ENCODE measurements at regions not wholly inside any gene's neighbourhood (a gene's known extent, or its start where the extent isn't known, plus 50 kb on each side); places are given as distances from the start of the nearest gene placed in this dataset.
"Not testable (repeated sequence)": the region's sequence is repeated elsewhere in the genome, so short reads cannot be mapped to it uniquely, and the experiment has no call there.

- Mint-ChIP-seq H3K9me3 (no peaks in the 10 kb centered on the region), H3K27me3 (ENCODE audit: low read depth) (no peaks in the 10 kb centered on the region), H3K27ac (no peak overlapping the region), H3K4me1 (ENCODE audit: low read depth) (no peaks in the 10 kb centered on the region), H3K36me3 (ENCODE audit: low read depth) (no peaks in the 10 kb centered on the region), H3K4me3 (ENCODE audit: low read depth) (no peak overlapping the region)
- intact Hi-C loops (cut with micrococcal nuclease), result no loop called here
- no peak for DNase-seq (ENCODE audit: low spot score)
Observed at GRCh38 chr15:53171571-53171970, 381.4 kb upstream of the ONECUT1 start.

DNA sequence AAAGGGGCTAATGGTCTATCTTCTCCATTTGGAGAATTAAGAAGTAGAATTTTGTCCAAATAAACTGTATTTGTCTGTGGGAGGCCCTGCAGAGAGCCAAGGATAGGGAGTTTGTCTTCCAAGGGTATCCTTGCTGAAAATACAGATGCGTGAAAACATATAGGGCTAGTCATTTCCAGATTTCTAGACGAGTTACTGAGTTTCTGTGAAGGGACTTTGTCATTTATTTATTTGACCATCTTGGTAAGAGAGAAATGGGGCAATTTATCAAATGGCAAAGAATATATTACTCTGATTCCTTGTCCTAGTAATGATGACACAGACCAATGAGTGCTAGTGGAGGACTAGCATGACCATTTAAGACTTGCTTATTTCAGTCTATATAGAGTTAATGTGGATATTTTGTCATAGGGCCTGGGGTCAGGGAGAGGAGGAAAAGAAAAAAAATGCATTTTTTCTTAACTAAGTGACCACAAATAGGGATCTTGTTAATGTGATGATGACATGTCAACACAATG is 376.6 kb upstream of the ONECUT1 start:
- no peak overlapping the region for H3K27ac Mint-ChIP-seq
- H3K4me1 Mint-ChIP-seq (ENCODE audit: low read depth), result no peaks in the 10 kb centered on the region
- no peak overlapping the region for H3K4me3 Mint-ChIP-seq (ENCODE audit: low read depth)
- no peaks in the 10 kb centered on the region for H3K27me3 Mint-ChIP-seq (ENCODE audit: low read depth)
- no peaks in the 10 kb centered on the region for H3K9me3 Mint-ChIP-seq
- no peaks in the 10 kb centered on the region for H3K36me3 Mint-ChIP-seq (ENCODE audit: low read depth)
- intact Hi-C loops (cut with micrococcal nuclease), result no loop called here
- DNase-seq (ENCODE audit: low spot score), result no peak

- no peak for DNase-seq (ENCODE audit: low spot score)
- H3K4me3 Mint-ChIP-seq (ENCODE audit: low read depth), result no peak overlapping the region
- intact Hi-C loops (cut with micrococcal nuclease), result no loop called here
- H3K27me3 Mint-ChIP-seq (ENCODE audit: low read depth), result no peaks in the 10 kb centered on the region
- no peaks in the 10 kb centered on the region for H3K9me3 Mint-ChIP-seq
- no peak overlapping the region for H3K27ac Mint-ChIP-seq
- H3K36me3 Mint-ChIP-seq (ENCODE audit: low read depth), result no peaks in the 10 kb centered on the region
- H3K4me1 Mint-ChIP-seq (ENCODE audit: low read depth), result no peaks in the 10 kb centered on the region
Observed at GRCh38 chr15:53165988-53166683, 376.0 kb upstream of the ONECUT1 start.

- DNase-seq (ENCODE audit: low spot score), result no peak
Observed at GRCh38 chr15:53160092-53160704, 370.1 kb upstream of the ONECUT1 start.

GRCh38 chr15:53159458-53159857 is 369.3 kb upstream of the ONECUT1 start:
- no peaks in the 10 kb centered on the region for H3K36me3 Mint-ChIP-seq (ENCODE audit: low read depth)
- no peak for DNase-seq (ENCODE audit: low spot score)
- no peaks in the 10 kb centered on the region for H3K27me3 Mint-ChIP-seq (ENCODE audit: low read depth)
- H3K27ac Mint-ChIP-seq, result no peak overlapping the region
- no peaks in the 10 kb centered on the region for H3K4me1 Mint-ChIP-seq (ENCODE audit: low read depth)
- no peaks in the 10 kb centered on the region for H3K9me3 Mint-ChIP-seq
- intact Hi-C loops (cut with micrococcal nuclease), result no loop called here
- no peak overlapping the region for H3K4me3 Mint-ChIP-seq (ENCODE audit: low read depth)

More at GRCh38 chr15:53160092-53160704, 370.1 kb upstream of the ONECUT1 start:
- Mint-ChIP-seq H3K36me3 (ENCODE audit: low read depth) (no peaks in the 10 kb centered on the region), H3K27ac (no peak overlapping the region), H3K9me3 (no peaks in the 10 kb centered on the region), H3K4me1 (ENCODE audit: low read depth) (no peaks in the 10 kb centered on the region), H3K4me3 (ENCODE audit: low read depth) (no peak overlapping the region), H3K27me3 (ENCODE audit: low read depth) (no peaks in the 10 kb centered on the region)
- intact Hi-C loops (cut with micrococcal nuclease), result no loop called here

- intact Hi-C loops (cut with micrococcal nuclease), result no loop called here
- Mint-ChIP-seq H3K27me3 (ENCODE audit: low read depth) (no peaks in the 10 kb centered on the region), H3K9me3 (no peaks in the 10 kb centered on the region), H3K27ac (no peak overlapping the region), H3K4me3 (ENCODE audit: low read depth) (no peak overlapping the region), H3K4me1 (ENCODE audit: low read depth) (no peaks in the 10 kb centered on the region), H3K36me3 (ENCODE audit: low read depth) (no peaks in the 10 kb centered on the region)
- no peak for DNase-seq (ENCODE audit: low spot score)
Observed at GRCh38 chr15:53158995-53159394, 368.9 kb upstream of the ONECUT1 start.

DNA sequence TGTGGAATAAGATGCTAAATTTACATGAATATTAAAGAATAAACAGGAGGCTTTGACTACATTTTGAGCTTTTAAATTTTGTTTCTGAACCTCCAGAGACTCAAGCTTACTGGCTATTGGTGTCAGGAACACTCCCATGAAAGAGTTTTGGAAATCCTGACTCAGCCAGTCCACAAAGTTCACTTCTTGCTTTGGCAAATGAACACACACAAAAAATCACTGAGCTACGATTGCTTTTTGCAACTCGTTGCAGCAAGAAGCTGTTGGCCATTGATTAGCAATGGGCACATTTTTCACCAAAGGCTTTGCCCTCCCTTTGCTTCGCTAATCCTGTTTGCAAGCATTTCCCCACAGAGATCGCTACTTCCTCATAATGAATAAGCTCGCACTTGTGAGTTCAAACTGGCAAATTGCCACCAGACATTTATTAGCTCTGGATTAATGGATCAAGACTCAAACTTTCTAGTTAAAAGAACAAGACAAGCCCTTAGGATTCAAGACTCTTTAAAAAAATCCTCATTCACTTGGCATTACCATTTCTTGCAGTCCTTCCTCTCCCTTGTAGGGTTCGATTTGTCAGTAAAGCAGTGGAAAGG is 343.2 kb upstream of the ONECUT1 start:
- H3K27ac Mint-ChIP-seq, result no peak overlapping the region
- no peaks in the 10 kb centered on the region for H3K4me1 Mint-ChIP-seq (ENCODE audit: low read depth)
- no peaks in the 10 kb centered on the region for H3K27me3 Mint-ChIP-seq (ENCODE audit: low read depth)
- H3K9me3 Mint-ChIP-seq, result no peaks in the 10 kb centered on the region
- no peak overlapping the region for H3K4me3 Mint-ChIP-seq (ENCODE audit: low read depth)
- no peak for DNase-seq (ENCODE audit: low spot score)
- intact Hi-C loops (cut with micrococcal nuclease), result no loop called here
- no peaks in the 10 kb centered on the region for H3K36me3 Mint-ChIP-seq (ENCODE audit: low read depth)

- no peak for DNase-seq (ENCODE audit: low spot score)
- Mint-ChIP-seq H3K9me3 (no peaks in the 10 kb centered on the region), H3K36me3 (ENCODE audit: low read depth) (no peaks in the 10 kb centered on the region), H3K4me1 (ENCODE audit: low read depth) (no peaks in the 10 kb centered on the region), H3K27me3 (ENCODE audit: low read depth) (no peaks in the 10 kb centered on the region), H3K4me3 (ENCODE audit: low read depth) (no peak overlapping the region), H3K27ac (no peak overlapping the region)
- intact Hi-C loops (cut with micrococcal nuclease), result no loop called here
Observed at GRCh38 chr15:53130943-53131342, 340.8 kb upstream of the ONECUT1 start.

- Mint-ChIP-seq H3K27me3 (ENCODE audit: low read depth) (no peaks in the 10 kb centered on the region), H3K27ac (no peak overlapping the region), H3K36me3 (ENCODE audit: low read depth) (no peaks in the 10 kb centered on the region), H3K9me3 (no peaks in the 10 kb centered on the region), H3K4me3 (ENCODE audit: low read depth) (no peak overlapping the region), H3K4me1 (ENCODE audit: low read depth) (no peaks in the 10 kb centered on the region)
- DNase-seq (ENCODE audit: low spot score), result no peak
- intact Hi-C loops (cut with micrococcal nuclease), result no loop called here
Observed at GRCh38 chr15:53129121-53129904, 339.2 kb upstream of the ONECUT1 start.

- Mint-ChIP-seq H3K4me3 (ENCODE audit: low read depth) (no peak overlapping the region), H3K27ac (no peak overlapping the region), H3K36me3 (ENCODE audit: low read depth) (no peaks in the 10 kb centered on the region), H3K4me1 (ENCODE audit: low read depth) (no peaks in the 10 kb centered on the region), H3K9me3 (no peaks in the 10 kb centered on the region), H3K27me3 (ENCODE audit: low read depth) (no peaks in the 10 kb centered on the region)
- DNase-seq (ENCODE audit: low spot score), result no peak
- intact Hi-C loops (cut with micrococcal nuclease), result no loop called here
Observed at GRCh38 chr15:53128652-53129051, 338.5 kb upstream of the ONECUT1 start.

DNA sequence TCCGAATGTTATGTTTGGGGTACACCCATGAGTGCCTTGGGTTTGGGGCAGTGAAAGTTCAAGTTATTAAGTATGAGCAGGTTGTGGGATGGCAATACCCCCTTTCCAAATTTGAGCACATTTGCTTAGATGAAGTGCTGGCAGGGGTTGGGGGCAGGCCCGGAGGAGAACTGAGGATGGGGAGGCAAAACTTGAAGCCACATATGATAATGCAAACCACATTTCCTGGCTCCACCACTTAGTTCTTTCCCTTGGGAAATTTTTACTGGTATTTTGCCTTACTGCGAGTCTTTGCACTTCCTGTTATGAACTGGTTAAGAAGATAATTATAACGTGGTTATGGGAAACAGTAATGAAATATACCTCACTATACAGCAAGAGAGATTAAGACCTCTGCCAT is 336.0 kb upstream of the ONECUT1 start:
- intact Hi-C loops (cut with micrococcal nuclease), result no loop called here
- no peak overlapping the region for H3K27ac Mint-ChIP-seq
- no peaks in the 10 kb centered on the region for H3K9me3 Mint-ChIP-seq
- H3K4me1 Mint-ChIP-seq (ENCODE audit: low read depth), result no peaks in the 10 kb centered on the region
- no peaks in the 10 kb centered on the region for H3K27me3 Mint-ChIP-seq (ENCODE audit: low read depth)
- no peak for DNase-seq (ENCODE audit: low spot score)
- no peak overlapping the region for H3K4me3 Mint-ChIP-seq (ENCODE audit: low read depth)
- no peaks in the 10 kb centered on the region for H3K36me3 Mint-ChIP-seq (ENCODE audit: low read depth)

DNA sequence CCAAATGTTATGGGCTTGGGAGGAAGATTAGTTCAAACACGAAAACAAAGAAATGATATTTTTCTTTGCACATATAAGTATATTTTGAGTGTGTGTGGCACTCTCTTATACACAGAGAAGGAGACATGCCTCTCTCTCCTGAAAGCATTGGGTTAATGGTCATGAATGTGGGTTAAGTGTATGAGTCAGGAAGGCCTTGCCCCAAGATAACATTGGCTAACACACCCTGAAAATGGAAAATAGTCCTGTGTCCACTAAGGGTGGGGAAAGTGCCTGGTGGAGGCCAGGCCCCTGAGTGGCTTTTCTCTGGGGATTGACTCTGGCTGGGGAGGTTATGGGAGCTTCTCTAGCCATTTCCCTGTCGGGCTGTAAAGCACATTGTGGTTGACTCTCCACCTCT is 332.7 kb upstream of the ONECUT1 start:
- Mint-ChIP-seq H3K4me3 (ENCODE audit: low read depth) (no peak overlapping the region), H3K4me1 (ENCODE audit: low read depth) (no peaks in the 10 kb centered on the region), H3K9me3 (no peaks in the 10 kb centered on the region), H3K27me3 (ENCODE audit: low read depth) (no peaks in the 10 kb centered on the region), H3K36me3 (ENCODE audit: low read depth) (no peaks in the 10 kb centered on the region), H3K27ac (no peak overlapping the region)
- DNase-seq (ENCODE audit: low spot score), result no peak
- intact Hi-C loops (cut with micrococcal nuclease), result no loop called here

DNA sequence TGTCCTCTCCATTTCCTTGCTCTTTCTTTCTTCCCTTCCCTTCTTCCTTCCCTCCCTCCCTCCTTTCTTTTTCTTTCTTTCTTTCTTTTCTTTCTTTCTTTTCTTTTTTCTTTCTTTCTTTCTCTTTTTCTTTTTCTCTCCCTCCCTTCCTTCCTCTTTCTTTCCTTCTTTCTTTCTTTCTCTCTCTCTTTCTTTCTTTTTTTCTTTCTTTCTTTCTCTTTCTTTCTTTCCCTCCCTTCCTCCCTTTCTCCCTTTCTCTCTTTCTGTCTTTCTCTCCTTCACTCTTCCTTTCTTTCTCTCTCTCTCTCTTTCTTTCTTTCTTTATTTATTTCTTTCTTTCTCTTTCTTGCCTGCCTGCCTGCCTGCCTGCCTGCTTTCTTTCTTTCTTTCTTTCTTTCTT is 326.8 kb upstream of the ONECUT1 start:
- H3K36me3 Mint-ChIP-seq (ENCODE audit: low read depth), result not testable (repeated sequence)

More for the DNA sequence above, 326.8 kb upstream of the ONECUT1 start:
- H3K27me3 Mint-ChIP-seq (ENCODE audit: low read depth); H3K4me3 Mint-ChIP-seq (ENCODE audit: low read depth); H3K27ac Mint-ChIP-seq; intact Hi-C loops (cut with micrococcal nuclease); H3K9me3 Mint-ChIP-seq; DNase-seq (ENCODE audit: low spot score); H3K4me1 Mint-ChIP-seq (ENCODE audit: low read depth): not testable (repeated sequence)
